Neuronal stem cell (in vitro differentiated cells): ENCODE measurements at regions not wholly inside any gene's neighbourhood (a gene's known extent, or its start where the extent isn't known, plus 50 kb on each side); places are given as distances from the start of the nearest gene placed in this dataset.

Experiments
- DNase-seq: peaks from one replicate; pipeline ENCODE4 v3.0.0-alpha.2; 2013; ENCODE audit warnings: low spot score
- H2AFZ ChIP-seq: one replicate; pipeline ENCODE4 v1.6.1; 2013; ENCODE audit warnings: mild to moderate bottlenecking, low read length, inconsistent platforms
- H2AK5ac ChIP-seq: 2 replicates; pipeline ENCODE4 v1.6.1; 2013; ENCODE audit warnings: low read depth, mild to moderate bottlenecking, inconsistent platforms, low read length, moderate library complexity, mixed read lengths
- H2BK120ac ChIP-seq: 2 replicates; pipeline ENCODE4 v1.6.1; 2013; ENCODE audit warnings: low read depth, mild to moderate bottlenecking, inconsistent platforms, low read length, moderate library complexity, mixed read lengths
- H2BK12ac ChIP-seq: one replicate; pipeline ENCODE4 v1.6.1; 2013; ENCODE audit warnings: low read length, inconsistent platforms
- H2BK15ac ChIP-seq: 2 replicates; pipeline ENCODE4 v1.6.1; 2013; ENCODE audit warnings: mild to moderate bottlenecking, low read length, inconsistent platforms, mixed read lengths
- H2BK5ac ChIP-seq: one replicate; pipeline ENCODE4 v1.6.1; 2013; ENCODE audit warnings: inconsistent platforms, mild to moderate bottlenecking, low read length, moderate library complexity
- H3K14ac ChIP-seq: one replicate; pipeline ENCODE4 v1.6.1; 2013; ENCODE audit warnings: low read length, inconsistent platforms
- H3K18ac ChIP-seq: 2 replicates; pipeline ENCODE4 v1.6.1; 2013; ENCODE audit warnings: low read length, inconsistent platforms
- H3K23ac ChIP-seq: 2 replicates; pipeline ENCODE4 v1.6.1; 2013; ENCODE audit warnings: low read depth, mild to moderate bottlenecking, mixed read lengths, low read length, inconsistent platforms; ENCODE audit not compliant: poor library complexity
- H3K27ac ChIP-seq: replicated peaks from 3 replicates; pipeline ENCODE4 v1.5.1; 2013; ENCODE audit warnings: low read length, inconsistent platforms
- H3K27me3 ChIP-seq, 3 experiments: 2 replicates each; pipeline ENCODE4 v1.6.1; 2013; ENCODE audit warnings: low read length in 3 of 3, mild to moderate bottlenecking in 2 of 3, inconsistent platforms in 1 of 3, low read depth in 1 of 3, mixed read lengths in 1 of 3, moderate library complexity in 1 of 3; ENCODE audit not compliant: control insufficient read depth in 3 of 3, insufficient read depth in 3 of 3
- H3K36me3 ChIP-seq, 2 donors: replicated peaks in 1 of 2; 2 replicates each; pipeline ENCODE4 v1.6.1; 2013; ENCODE audit warnings: low read length in 2 of 2; ENCODE audit not compliant: control insufficient read depth in 2 of 2, insufficient read depth in 2 of 2
- H3K4ac ChIP-seq: 2 replicates; pipeline ENCODE4 v1.6.1; 2013; ENCODE audit warnings: inconsistent platforms, mild to moderate bottlenecking, low read length, moderate library complexity
- H3K4me1 ChIP-seq, 2 donors: 1 replicate in 1 of 2; 2 replicates in 1 of 2; pipeline ENCODE4 v1.6.1; 2013; ENCODE audit warnings: low read length in 2 of 2, low read depth in 1 of 2; ENCODE audit not compliant: control insufficient read depth in 2 of 2, insufficient read depth in 1 of 2
- H3K4me2 ChIP-seq: one replicate; pipeline ENCODE4 v1.6.1; 2013; ENCODE audit warnings: mild to moderate bottlenecking, low read length, inconsistent platforms; ENCODE audit not compliant: insufficient read depth, poor library complexity, severe bottlenecking
- H3K4me3 ChIP-seq, 2 donors: 2 replicates each; pipeline ENCODE4 v1.5.1; 2013; ENCODE audit warnings: low read length in 2 of 2, mild to moderate bottlenecking in 2 of 2, inconsistent platforms in 1 of 2, moderate library complexity in 1 of 2
- H3K79me1 ChIP-seq: one replicate; pipeline ENCODE4 v1.6.1; 2013; ENCODE audit warnings: low read depth, mild to moderate bottlenecking, inconsistent platforms, low read length, moderate library complexity
- H3K9ac ChIP-seq: one replicate; pipeline ENCODE4 v1.6.1; 2013; ENCODE audit warnings: mild to moderate bottlenecking, low read depth, low read length, inconsistent platforms; ENCODE audit not compliant: poor library complexity
- H3K9me3 ChIP-seq, 2 donors: replicated peaks in 1 of 2; 2 replicates each; pipeline versions ENCODE3 to v1.6.1; 2013; ENCODE audit warnings: low read length in 2 of 2, mild to moderate bottlenecking in 2 of 2, inconsistent platforms in 1 of 2, low read depth in 1 of 2, mixed read lengths in 1 of 2, moderate library complexity in 1 of 2; ENCODE audit not compliant: control insufficient read depth in 2 of 2, insufficient read depth in 1 of 2
- H4K8ac ChIP-seq: one replicate; pipeline ENCODE4 v1.6.1; 2013; ENCODE audit warnings: low read depth, mild to moderate bottlenecking, inconsistent platforms, low read length, moderate library complexity
- H4K91ac ChIP-seq: one replicate; pipeline ENCODE4 v1.6.1; 2013; ENCODE audit warnings: low read length, low read depth, mild to moderate bottlenecking, inconsistent platforms; ENCODE audit not compliant: poor library complexity
- WGBS, 2 donors: extraction: QIAGEN DNeasy Blood & Tissue Kit; methylation state at CpG; one replicate each; pipeline ENCODE4 v1.1.7; 2013; ENCODE audit warnings: missing lambda C conversion rate in 2 of 2, mixed read lengths in 1 of 2; ENCODE audit not compliant: insufficient read length in 2 of 2, insufficient replicate concordance in 1 of 2; ENCODE audit errors: extremely low coverage in 2 of 2; 5-methylcytosine and 5-hydroxymethylcytosine counted together

DNA sequence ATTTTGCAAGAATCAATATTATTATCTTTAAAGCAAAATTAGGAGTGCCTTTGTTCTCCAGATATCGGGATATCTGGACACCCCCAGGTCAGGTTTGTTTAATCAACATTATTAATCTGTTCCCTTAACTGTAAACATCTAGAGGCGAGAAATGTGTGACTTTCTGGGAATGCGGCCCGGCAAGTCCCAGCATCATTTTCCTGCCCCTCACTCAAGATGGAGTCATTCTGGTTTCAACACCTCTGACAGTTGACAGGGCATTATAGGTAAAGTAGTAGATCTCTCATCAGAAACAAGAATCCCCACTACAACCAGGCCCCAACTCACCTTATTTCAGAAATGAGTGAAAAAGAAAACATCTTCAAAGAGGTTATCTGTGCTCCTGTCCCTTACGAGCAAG lies 331.6 kb upstream of the ZFP42 start:
- H3K4me3 ChIP-seq = no peak overlapping the region
- peaks cover 0 to 1% of the 10 kb centered on the region in 2 donors for H3K4me1 ChIP-seq
- H3K14ac ChIP-seq = no peak overlapping the region
- H3K36me3 ChIP-seq = no peaks in the 10 kb centered on the region
- no peak overlapping the region for H2BK120ac ChIP-seq
- no peak overlapping the region for H4K91ac ChIP-seq
- no peak overlapping the region for H3K4ac ChIP-seq
- no peak overlapping the region for H3K18ac ChIP-seq
- H2BK15ac ChIP-seq = no peak overlapping the region
- H2AFZ ChIP-seq = no peak overlapping the region
- no peak overlapping the region for H2BK12ac ChIP-seq
- no peak overlapping the region for H3K23ac ChIP-seq
- H3K4me2 ChIP-seq = no peak overlapping the region
- H3K79me1 ChIP-seq = no peaks in the 10 kb centered on the region
- H3K9ac ChIP-seq = no peak overlapping the region
- no peak overlapping the region for H4K8ac ChIP-seq
- H3K27me3 ChIP-seq = no peaks in the 10 kb centered on the region
- no peak overlapping the region for H2BK5ac ChIP-seq
- H3K9me3 ChIP-seq = no peaks in the 10 kb centered on the region
- H3K27ac ChIP-seq = no peak overlapping the region
- no CpG with 5 or more reads among the region's 5 CpGs for WGBS, 2 donors
- no peak for DNase-seq
- H2AK5ac ChIP-seq = no peak overlapping the region

DNA sequence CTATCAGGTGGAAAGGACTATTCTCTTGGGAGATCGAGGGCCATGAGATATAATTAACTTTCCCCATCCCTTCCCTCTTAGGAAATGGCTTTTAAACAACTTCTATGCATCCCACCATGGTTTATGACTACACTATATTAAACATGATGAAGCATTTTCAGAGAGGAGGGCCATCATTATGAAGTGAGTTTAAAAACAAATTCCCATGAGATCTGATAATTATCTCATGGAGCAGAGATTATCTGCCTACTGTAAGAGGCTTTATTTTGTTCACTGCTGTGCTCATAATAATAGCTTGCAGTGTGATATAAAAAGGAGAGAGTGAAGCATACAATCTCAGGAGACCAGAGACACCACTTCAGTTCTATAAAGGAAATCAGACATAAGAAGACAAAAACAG lies 330.5 kb upstream of the ZFP42 start:
- Histone ChIP-seq H3K4ac (no peak overlapping the region), H4K91ac (no peak overlapping the region), H3K4me3 (no peak overlapping the region), H2BK12ac (no peak overlapping the region), H3K36me3 (no peaks in the 10 kb centered on the region), H3K9ac (no peak overlapping the region), H2AK5ac (no peak overlapping the region), H3K23ac (no peak overlapping the region), H2AFZ (no peak overlapping the region), H3K9me3 (no peaks in the 10 kb centered on the region), H3K27ac (no peak overlapping the region), H2BK120ac (no peak overlapping the region), H2BK5ac (no peak overlapping the region), H3K27me3 (no peaks in the 10 kb centered on the region), H3K18ac (no peak overlapping the region), H2BK15ac (no peak overlapping the region), H3K4me2 (no peak overlapping the region), H3K79me1 (no peaks in the 10 kb centered on the region), H4K8ac (no peak overlapping the region), H3K14ac (no peak overlapping the region), H3K4me1 (peaks cover 0 to 1% of the 10 kb centered on the region in 2 donors)
- WGBS, 2 donors = no CpG with 5 or more reads among the region's 1 CpG
- no peak for DNase-seq

DNA sequence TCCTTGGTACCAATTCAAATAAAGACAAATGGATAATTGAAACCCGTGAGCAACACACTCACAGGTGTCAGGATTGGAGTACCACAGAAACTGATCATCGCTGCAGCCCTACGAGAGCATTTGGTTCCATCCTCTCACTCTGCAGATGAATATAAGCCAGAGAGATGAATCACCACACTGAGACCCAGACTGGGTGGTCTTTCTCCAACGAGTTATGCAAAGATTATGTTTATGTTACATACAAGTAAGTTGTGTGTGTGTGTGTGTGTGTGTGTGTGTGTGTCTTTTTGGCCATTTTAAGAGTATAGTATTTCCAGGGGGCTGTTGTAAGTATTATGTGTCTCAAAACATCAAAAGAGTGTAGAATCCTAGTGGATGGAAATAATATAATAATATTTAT lies 329.5 kb upstream of the ZFP42 start:
- Histone ChIP-seq H3K4me3 (no peak overlapping the region), H3K9ac (no peak overlapping the region), H3K27me3 (no peaks in the 10 kb centered on the region), H2BK5ac (no peak overlapping the region), H4K91ac (no peak overlapping the region), H3K23ac (no peak overlapping the region), H3K79me1 (no peaks in the 10 kb centered on the region), H3K4me2 (no peak overlapping the region), H3K27ac (no peak overlapping the region), H3K14ac (no peak overlapping the region), H2AK5ac (no peak overlapping the region), H2BK120ac (no peak overlapping the region), H2AFZ (no peak overlapping the region), H4K8ac (no peak overlapping the region), H3K18ac (no peak overlapping the region), H2BK12ac (no peak overlapping the region), H3K36me3 (no peaks in the 10 kb centered on the region), H3K4me1 (peaks cover 0 to 1% of the 10 kb centered on the region in 2 donors), H3K4ac (no peak overlapping the region), H2BK15ac (no peak overlapping the region), H3K9me3 (no peaks in the 10 kb centered on the region)
- no CpG with 5 or more reads among the region's 4 CpGs for WGBS, 2 donors
- DNase-seq = no peak

DNA sequence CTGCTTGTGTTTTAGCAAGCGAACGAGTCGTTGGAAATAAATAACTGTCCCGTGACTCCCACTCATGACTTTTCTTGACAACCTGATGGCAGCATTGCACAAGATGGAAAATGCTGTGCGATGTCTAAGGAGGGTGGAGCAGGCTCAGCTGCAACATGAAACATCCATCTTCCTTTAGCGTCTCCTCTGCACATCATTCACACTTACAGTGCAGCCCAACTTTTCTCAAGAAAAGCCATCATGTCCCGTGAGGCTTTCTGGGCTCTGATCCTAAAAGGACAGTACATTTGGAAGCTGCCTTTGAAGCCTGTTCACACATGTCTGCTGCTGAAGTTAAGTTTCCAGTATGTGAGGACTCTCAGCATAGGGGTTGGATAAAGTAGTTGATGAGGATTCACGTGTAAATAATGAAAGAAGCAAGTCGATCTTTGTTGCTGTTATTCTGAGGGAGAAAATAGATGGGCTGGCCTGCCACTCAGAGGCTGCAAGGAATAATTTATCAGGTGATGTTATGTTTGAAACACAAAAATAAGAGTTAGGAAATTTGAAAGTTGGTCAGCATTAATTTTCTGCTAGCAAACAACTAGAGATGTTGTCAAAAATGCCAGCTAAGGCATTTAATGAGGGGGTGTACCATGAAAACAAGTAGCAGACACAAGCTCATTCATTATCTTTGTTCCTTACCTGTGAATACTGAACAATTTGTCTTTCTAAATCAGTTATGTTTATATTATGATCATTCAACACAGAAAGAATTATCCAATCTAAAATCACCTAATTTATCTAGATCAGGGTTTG lies 328.7 kb upstream of the ZFP42 start:
- no peak overlapping the region for H2BK120ac ChIP-seq
- no CpG with 5 or more reads among the region's 9 CpGs for WGBS, 2 donors
- no peak overlapping the region for H2BK15ac ChIP-seq
- H3K9ac ChIP-seq = no peak overlapping the region
- H3K4ac ChIP-seq = no peak overlapping the region
- H3K79me1 ChIP-seq = no peaks in the 10 kb centered on the region
- H3K9me3 ChIP-seq = no peaks in the 10 kb centered on the region
- no peaks in the 10 kb centered on the region for H3K27me3 ChIP-seq
- H3K36me3 ChIP-seq = no peaks in the 10 kb centered on the region
- H2BK5ac ChIP-seq = no peak overlapping the region
- no peak overlapping the region for H3K4me2 ChIP-seq
- no peak overlapping the region for H4K91ac ChIP-seq
- H3K23ac ChIP-seq = no peak overlapping the region
- H4K8ac ChIP-seq = no peak overlapping the region
- H3K27ac ChIP-seq = no peak overlapping the region
- H2AFZ ChIP-seq = no peak overlapping the region
- H3K4me1 ChIP-seq = peaks cover 0 to 1% of the 10 kb centered on the region in 2 donors
- H3K14ac ChIP-seq = peak overlapping the region; percentile 15
- H2AK5ac ChIP-seq = no peak overlapping the region
- H3K18ac ChIP-seq = no peak overlapping the region
- H2BK12ac ChIP-seq = no peak overlapping the region
- no peak overlapping the region for H3K4me3 ChIP-seq
- no peak for DNase-seq
